Eye (tissue), 1 donor: ENCODE measurements at regions not wholly inside any gene's neighbourhood (a gene's known extent, or its start where the extent isn't known, plus 50 kb on each side); places are given as distances from the start of the nearest gene placed in this dataset.
"Not testable (repeated sequence)": the region's sequence is repeated elsewhere in the genome, so short reads cannot be mapped to it uniquely, and the experiment has no call there.

ENCODE experiments used
- DNase-seq: peaks from one replicate; pipeline ENCODE4 v3.0.0-alpha.2; 2015

GRCh38 chr2:179322289-179322688 lies 57.7 kb upstream of the SESTD1 start:
- no peak for DNase-seq

- DNase-seq: not testable (repeated sequence)
Measured at GRCh38 chr2:179321034-179321433, 56.4 kb upstream of the SESTD1 start.

DNA sequence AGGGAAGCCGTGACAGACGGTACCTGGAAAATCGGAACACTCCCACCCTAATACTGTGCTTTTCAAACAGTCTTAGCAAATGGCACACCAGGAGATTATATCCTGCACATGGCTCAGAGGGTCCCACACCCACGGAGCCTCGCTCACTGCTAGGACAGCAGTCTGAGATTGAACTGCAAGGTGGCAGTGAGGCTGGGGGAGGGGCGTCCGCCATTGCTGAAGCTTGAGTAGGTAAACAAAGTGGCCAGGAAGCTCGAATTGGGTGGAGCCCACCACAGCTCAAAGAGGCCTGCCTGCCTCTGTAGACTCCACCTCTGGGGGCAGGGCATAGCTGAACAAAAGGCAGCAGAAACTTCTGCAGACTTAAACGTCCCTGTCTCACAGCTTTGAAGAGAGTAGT lies 50.1 kb upstream of the SESTD1 start:
- not testable (repeated sequence) for DNase-seq
